Peyer's patch (tissue), 4 donors: ENCODE measurements at regions not wholly inside any gene's neighbourhood (a gene's known extent, or its start where the extent isn't known, plus 50 kb on each side); places are given as distances from the start of the nearest gene placed in this dataset.

Experiments
- POLR2A ChIP-seq, 2 donors: fragments of 450-650 bp; IDR thresholded peaks; one replicate each; pipeline ENCODE4 v1.5.1; 2017; ENCODE audit warnings: antibody characterized with exemption in 2 of 2, mild to moderate bottlenecking in 2 of 2, moderate library complexity in 2 of 2
- TF ChIP-seq, protein P1 (sequence below), 6 experiments: fragments of 450-650 bp in 4 of 6; fragments of 200-600 bp in 2 of 6; sonication (generic) in 1 of 6; IDR thresholded peaks; one replicate each; pipeline ENCODE4 v1.5.1; 2017 to 2019; ENCODE audit warnings: antibody characterized with exemption in 6 of 6, mild to moderate bottlenecking in 3 of 6, moderate library complexity in 1 of 6

DNA sequence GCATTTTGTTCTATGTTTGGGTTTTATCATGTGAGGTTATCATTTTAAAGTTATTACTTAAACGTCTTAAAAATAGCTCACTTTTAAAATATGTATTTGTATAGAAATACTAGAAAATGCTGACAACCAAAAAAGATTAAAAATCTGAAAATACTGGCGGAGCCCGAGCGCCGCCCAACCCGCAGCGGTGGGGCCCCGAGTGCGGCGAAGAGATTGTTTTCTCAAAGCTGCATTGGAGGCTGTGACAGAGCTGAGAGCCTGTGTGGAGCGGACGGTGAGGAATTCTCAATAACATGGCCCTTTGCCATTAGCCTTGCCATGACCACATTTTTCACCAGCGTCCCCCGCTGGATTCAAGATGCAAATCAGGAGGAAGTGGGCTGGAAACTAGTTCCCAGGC is 255.4 kb downstream of the NKX6-1 start:
- TF ChIP-seq, protein P1, sequence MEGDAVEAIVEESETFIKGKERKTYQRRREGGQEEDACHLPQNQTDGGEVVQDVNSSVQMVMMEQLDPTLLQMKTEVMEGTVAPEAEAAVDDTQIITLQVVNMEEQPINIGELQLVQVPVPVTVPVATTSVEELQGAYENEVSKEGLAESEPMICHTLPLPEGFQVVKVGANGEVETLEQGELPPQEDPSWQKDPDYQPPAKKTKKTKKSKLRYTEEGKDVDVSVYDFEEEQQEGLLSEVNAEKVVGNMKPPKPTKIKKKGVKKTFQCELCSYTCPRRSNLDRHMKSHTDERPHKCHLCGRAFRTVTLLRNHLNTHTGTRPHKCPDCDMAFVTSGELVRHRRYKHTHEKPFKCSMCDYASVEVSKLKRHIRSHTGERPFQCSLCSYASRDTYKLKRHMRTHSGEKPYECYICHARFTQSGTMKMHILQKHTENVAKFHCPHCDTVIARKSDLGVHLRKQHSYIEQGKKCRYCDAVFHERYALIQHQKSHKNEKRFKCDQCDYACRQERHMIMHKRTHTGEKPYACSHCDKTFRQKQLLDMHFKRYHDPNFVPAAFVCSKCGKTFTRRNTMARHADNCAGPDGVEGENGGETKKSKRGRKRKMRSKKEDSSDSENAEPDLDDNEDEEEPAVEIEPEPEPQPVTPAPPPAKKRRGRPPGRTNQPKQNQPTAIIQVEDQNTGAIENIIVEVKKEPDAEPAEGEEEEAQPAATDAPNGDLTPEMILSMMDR (IDR thresholded peaks at IDR 0.05): no peak
- TF ChIP-seq POLR2A (IDR thresholded peaks at IDR 0.05): no peak
